H1 (cell line): ENCODE measurements at regions not wholly inside any gene's neighbourhood (a gene's known extent, or its start where the extent isn't known, plus 50 kb on each side); places are given as distances from the start of the nearest gene placed in this dataset.

Experiments
- CTCF ChIA-PET: fragments of 300-600 bp; sonication (Branson Sonifier 250); formaldehyde crosslinking; loops from one replicate; lab custom pipeline; 2021; ENCODE audit not compliant: partially characterized antibody; lab: Charles Lee
- POLR2A ChIA-PET: fragments of 300-600 bp; sonication (Branson Sonifier 250); formaldehyde crosslinking; loops from one replicate; lab custom pipeline; 2021; ENCODE audit warnings: inconsistent platforms; ENCODE audit not compliant: partially characterized antibody; lab: Charles Lee
- DNase-seq, 2 experiments: peaks; one replicate each; pipeline versions ENCODE4 v3.0.0 to v3.0.0-alpha.2; 2010 to 2022; ENCODE audit warnings: low spot score in 2 of 2, low read depth in 1 of 2, mixed read lengths in 1 of 2
- FAIRE-seq: peaks from 2 replicates; lab custom pipeline; 2011; peaks lifted over from hg19 to GRCh38; lab: Jason Lieb, UNC
- H2AFZ ChIP-seq: 2 replicates; pipeline ENCODE4 v1.8.1; 2012; ENCODE audit warnings: low read length, inconsistent platforms
- H2AK5ac ChIP-seq: 2 replicates; pipeline ENCODE4 v1.6.1; 2013; ENCODE audit warnings: low read depth, low read length
- H2BK120ac ChIP-seq: replicated peaks from 2 replicates; pipeline ENCODE3; 2013; ENCODE audit warnings: low read depth, low read length, inconsistent platforms
- H2BK12ac ChIP-seq: 2 replicates; pipeline ENCODE4 v1.6.1; 2013; ENCODE audit warnings: low read depth, low read length
- H2BK15ac ChIP-seq: 2 replicates; pipeline ENCODE4 v1.6.1; 2013; ENCODE audit warnings: low read length
- H2BK20ac ChIP-seq: 2 replicates; pipeline ENCODE4 v1.6.1; 2013; ENCODE audit warnings: low read length
- H2BK5ac ChIP-seq: 2 replicates; pipeline ENCODE4 v1.6.1; 2013; ENCODE audit warnings: low read depth, low read length
- H3K14ac ChIP-seq: 2 replicates; pipeline ENCODE4 v1.6.1; 2013; ENCODE audit warnings: inconsistent platforms; ENCODE audit not compliant: insufficient read length
- H3K18ac ChIP-seq: 2 replicates; pipeline ENCODE4 v1.6.1; 2013; ENCODE audit warnings: low read length; ENCODE audit errors: extremely low read depth
- H3K23ac ChIP-seq: 2 replicates; pipeline ENCODE4 v1.6.1; 2013; ENCODE audit warnings: inconsistent platforms; ENCODE audit not compliant: insufficient read length
- H3K23me2 ChIP-seq: 2 replicates; pipeline ENCODE4 v1.6.1; 2013; ENCODE audit warnings: low read depth, low read length
- H3K27ac ChIP-seq: 2 replicates; pipeline ENCODE4 v1.6.1; 2011; ENCODE audit warnings: low read depth, low read length, inconsistent platforms
- H3K27me3 ChIP-seq, 4 experiments: replicated peaks in 1 of 4; 1 replicate in 1 of 4; 2 replicates in 3 of 4; pipeline versions ENCODE4 v1.6.1 to v1.8.1; 2011 to 2013; ENCODE audit warnings: low read length in 3 of 4, mild to moderate bottlenecking in 3 of 4, inconsistent platforms in 2 of 4, mixed read lengths in 2 of 4, moderate library complexity in 1 of 4; ENCODE audit not compliant: control insufficient read depth in 3 of 4, insufficient read depth in 3 of 4; ENCODE audit errors: extremely low read depth in 1 of 4
- H3K36me3 ChIP-seq, 4 experiments: 2 replicates each; pipeline versions ENCODE4 v1.6.1 to v1.8.1; 2011 to 2013; ENCODE audit warnings: mild to moderate bottlenecking in 4 of 4, low read length in 3 of 4, moderate library complexity in 2 of 4, control low read depth in 1 of 4, inconsistent platforms in 1 of 4; ENCODE audit not compliant: insufficient read depth in 4 of 4, control insufficient read depth in 2 of 4
- H3K4ac ChIP-seq: replicated peaks from 2 replicates; pipeline ENCODE3; 2013; ENCODE audit warnings: low read length, low read depth, mixed read lengths, inconsistent platforms; ENCODE audit not compliant: insufficient read length
- H3K4me1 ChIP-seq, 4 experiments: replicated peaks in 1 of 4; 1 replicate in 1 of 4; 2 replicates in 3 of 4; pipeline versions ENCODE4 v1.6.1 to v1.8.1; 2011 to 2013; ENCODE audit warnings: low read length in 3 of 4, inconsistent platforms in 2 of 4, mixed read lengths in 1 of 4; ENCODE audit not compliant: insufficient read depth in 4 of 4, control insufficient read depth in 3 of 4
- H3K4me2 ChIP-seq, 2 experiments: 2 replicates each; pipeline versions ENCODE4 v1.6.1 to v1.8.1; 2011 to 2013; ENCODE audit warnings: low read depth in 2 of 2, low read length in 2 of 2, control low read depth in 1 of 2, inconsistent platforms in 1 of 2, mild to moderate bottlenecking in 1 of 2; ENCODE audit not compliant: insufficient read depth in 1 of 2
- H3K4me3 ChIP-seq, 4 experiments: fragments of 200-600, 300-600 bp in 1 of 4; sonication (generic), shearing (Covaris generic), sonication (Bioruptor Twin) in 1 of 4; 2 replicates each; pipeline versions ENCODE4 v1.5.1 to v1.8.1; 2011 to 2016; ENCODE audit warnings: low read length in 4 of 4, low read depth in 3 of 4, control low read depth in 2 of 4, inconsistent platforms in 2 of 4, mild to moderate bottlenecking in 2 of 4, mixed read lengths in 1 of 4, moderate library complexity in 1 of 4; ENCODE audit not compliant: insufficient read depth in 2 of 4; ENCODE audit errors: extremely low read depth in 1 of 4
- H3K56ac ChIP-seq: replicated peaks from 2 replicates; pipeline ENCODE3; 2013; ENCODE audit warnings: low read depth, mild to moderate bottlenecking, mixed read lengths, low read length, inconsistent platforms; ENCODE audit not compliant: insufficient read length
- H3K79me1 ChIP-seq: 2 replicates; pipeline ENCODE4 v1.6.1; 2013; ENCODE audit warnings: low read depth, low read length, control low read depth
- H3K79me2 ChIP-seq, 2 experiments: 2 replicates each; pipeline versions ENCODE4 v1.6.1 to v1.8.1; 2012 to 2013; ENCODE audit warnings: low read length in 2 of 2, mild to moderate bottlenecking in 2 of 2, inconsistent platforms in 1 of 2; ENCODE audit not compliant: insufficient read depth in 2 of 2, control insufficient read depth in 1 of 2
- H3K9ac ChIP-seq, 4 experiments: replicated peaks in 1 of 4; 1 replicate in 1 of 4; 2 replicates in 3 of 4; pipeline versions ENCODE4 v1.6.1 to v1.8.1; 2011 to 2013; ENCODE audit warnings: low read depth in 3 of 4, low read length in 3 of 4, control low read depth in 2 of 4, mild to moderate bottlenecking in 2 of 4, moderate library complexity in 2 of 4, inconsistent platforms in 1 of 4; ENCODE audit errors: extremely low read depth in 1 of 4
- H3K9me3 ChIP-seq, 2 experiments: 2 replicates each; pipeline versions ENCODE4 v1.6.1 to v1.8.1; 2012 to 2013; ENCODE audit warnings: mild to moderate bottlenecking in 2 of 2, moderate library complexity in 2 of 2, control low read depth in 1 of 2, inconsistent platforms in 1 of 2, low read depth in 1 of 2, low read length in 1 of 2, mixed read lengths in 1 of 2; ENCODE audit not compliant: insufficient read depth in 2 of 2
- H4K20me1 ChIP-seq, 2 experiments: replicated peaks in 1 of 2; 2 replicates each; pipeline versions ENCODE3 to v1.8.1; 2011 to 2013; ENCODE audit warnings: inconsistent platforms in 2 of 2, low read length in 2 of 2, mild to moderate bottlenecking in 1 of 2; ENCODE audit not compliant: insufficient read depth in 2 of 2, control insufficient read depth in 1 of 2
- H4K5ac ChIP-seq: 2 replicates; pipeline ENCODE4 v1.6.1; 2013; ENCODE audit warnings: low read length, low read depth, mixed read lengths, inconsistent platforms; ENCODE audit not compliant: insufficient read length
- H4K8ac ChIP-seq: 2 replicates; pipeline ENCODE4 v1.8.0; 2013; ENCODE audit warnings: mild to moderate bottlenecking, moderate library complexity, low read length, inconsistent platforms; ENCODE audit not compliant: insufficient read depth; ENCODE audit errors: extremely low read depth
- H4K91ac ChIP-seq: replicated peaks from 2 replicates; pipeline ENCODE3; 2013; ENCODE audit warnings: low read length, mixed read lengths, inconsistent platforms; ENCODE audit not compliant: insufficient read length
- CEBPB ChIP-seq: IDR thresholded peaks from 2 replicates; pipeline ENCODE4 v1.6.1; 2012; ENCODE audit warnings: low read depth, low read length
- FOSL1 ChIP-seq: IDR thresholded peaks from 2 replicates; pipeline ENCODE4 v1.6.1; 2011; ENCODE audit warnings: mild to moderate bottlenecking, low read depth, low read length, moderate library complexity; ENCODE audit not compliant: insufficient read depth
- HDAC6 ChIP-seq: IDR thresholded peaks from one replicate; pipeline ENCODE4 v1.7.1; 2012; ENCODE audit warnings: low read depth, mild to moderate bottlenecking, inconsistent platforms, low read length, moderate library complexity
- MAFK ChIP-seq: IDR thresholded peaks from 2 replicates; pipeline ENCODE4 v1.6.1; 2012; ENCODE audit warnings: low read depth, mild to moderate bottlenecking, improper control_type of control experiment, low read length
- NANOG ChIP-seq: IDR thresholded peaks from 2 replicates; pipeline ENCODE4 v1.6.1; 2011; ENCODE audit warnings: low read length, low read depth, mild to moderate bottlenecking, inconsistent platforms; ENCODE audit not compliant: insufficient read depth, poor library complexity, severe bottlenecking
- PHF8 ChIP-seq: fragments of 200-600 bp; sonication (generic); conservative IDR thresholded peaks from 2 replicates; pipeline ENCODE4 v1.7.1; 2012; ENCODE audit warnings: low read depth, mild to moderate bottlenecking, inconsistent platforms, low read length, moderate library complexity
- POLR2A ChIP-seq, 2 experiments: IDR thresholded peaks; 1 replicate in 1 of 2; 2 replicates in 1 of 2; pipeline ENCODE4 v1.6.1; 2011; ENCODE audit warnings: low read depth in 2 of 2, low read length in 2 of 2, mild to moderate bottlenecking in 2 of 2; ENCODE audit errors: control extremely low read depth in 1 of 2
- RAD21 ChIP-seq, 2 experiments: IDR thresholded peaks in 1 of 2; conservative IDR thresholded peaks in 1 of 2; 2 replicates each; pipeline ENCODE4 v1.6.1; 2011; ENCODE audit warnings: low read depth in 2 of 2, low read length in 2 of 2, improper control_type of control experiment in 1 of 2, inconsistent platforms in 1 of 2, mild to moderate bottlenecking in 1 of 2, moderate library complexity in 1 of 2
- SAP30 ChIP-seq: fragments of 300-600 bp; sonication (generic); IDR thresholded peaks from 2 replicates; pipeline ENCODE4 v1.7.1; 2012; ENCODE audit warnings: low read length, moderate library complexity, mild to moderate bottlenecking, inconsistent platforms; ENCODE audit not compliant: insufficient read depth, insufficient replicate concordance
- TAF1 ChIP-seq: IDR thresholded peaks from 2 replicates; pipeline ENCODE4 v1.6.1; 2011; ENCODE audit warnings: mild to moderate bottlenecking, low read depth, low read length
- TBP ChIP-seq: IDR thresholded peaks from 2 replicates; pipeline ENCODE4 v1.6.1; 2011; ENCODE audit warnings: low read depth, low read length, improper control_type of control experiment
- YY1 ChIP-seq: IDR thresholded peaks from 2 replicates; pipeline ENCODE4 v1.6.1; 2011; ENCODE audit warnings: low read depth, mild to moderate bottlenecking, low read length
- WGBS, 2 experiments: shearing (Covaris generic) in 1 of 2; methylation state at CpG; one replicate each; pipeline versions ENCODE4 v1.1.6 to v1.1.7; 2013 to 2015; ENCODE audit warnings: low lambda C conversion rate in 2 of 2, mixed read lengths in 2 of 2, inconsistent platforms in 1 of 2, low coverage in 1 of 2, missing lambda C conversion rate in 1 of 2; ENCODE audit not compliant: insufficient replicate concordance in 2 of 2, insufficient coverage in 1 of 2, insufficient read length in 1 of 2; ENCODE audit errors: extremely low coverage in 1 of 2, missing lambda C conversion rate in 1 of 2; 5-methylcytosine and 5-hydroxymethylcytosine counted together
- TF ChIP-seq, protein P1 (sequence below): IDR thresholded peaks from 2 replicates; pipeline ENCODE4 v1.6.1; 2011; ENCODE audit warnings: low read length, improper control_type of control experiment

DNA sequence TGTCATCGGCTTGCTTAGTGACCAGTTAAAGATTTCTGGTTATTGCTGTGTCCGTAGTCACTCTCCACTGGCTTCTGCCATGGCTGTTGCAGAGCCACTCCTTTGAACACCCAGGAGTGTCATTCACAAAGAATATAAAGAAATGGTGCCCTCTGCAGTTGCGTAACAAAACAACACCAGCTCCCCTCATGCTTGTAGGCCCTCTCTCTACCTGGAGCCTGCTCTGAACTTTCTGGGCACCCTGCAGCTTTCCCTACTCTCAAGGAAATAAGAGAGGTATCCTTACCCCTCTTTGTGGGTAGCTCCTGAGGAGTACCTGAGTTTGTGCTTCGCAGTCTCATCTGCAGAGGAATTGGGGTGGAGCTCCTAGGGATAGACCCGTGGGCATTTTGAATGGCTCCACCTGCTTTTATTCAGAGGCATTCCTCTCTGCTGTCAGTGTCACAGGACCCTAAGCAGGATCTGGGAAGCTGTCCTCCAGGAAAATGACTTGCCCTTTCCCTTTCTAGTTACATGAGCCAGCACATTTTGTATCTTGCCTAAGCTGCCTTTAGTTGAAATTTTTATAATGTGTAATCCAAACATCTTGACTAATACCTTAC is 97.2 kb upstream of the TMEM260 start:
- Histone ChIP-seq H4K8ac (no peak overlapping the region), H3K23me2 (no peaks in the 10 kb centered on the region), H2BK5ac (no peak overlapping the region), H3K79me2 (no peaks in the 10 kb centered on the region), H2BK12ac (no peak overlapping the region), H3K23ac (no peak overlapping the region), H4K20me1 (no peaks in the 10 kb centered on the region), H3K27me3 (no peaks in the 10 kb centered on the region), H3K56ac (no peak overlapping the region), H2BK20ac (no peak overlapping the region), H2AFZ (peak overlapping the region; percentile 45), H3K18ac (no peak overlapping the region), H3K4me1 (no peaks in the 10 kb centered on the region), H3K27ac (no peak overlapping the region), H2AK5ac (no peak overlapping the region), H3K9me3 (no peaks in the 10 kb centered on the region), H3K79me1 (no peaks in the 10 kb centered on the region), H2BK120ac (no peak overlapping the region), H3K14ac (no peak overlapping the region), H3K4ac (no peak overlapping the region), H3K9ac (no peak overlapping the region), H3K4me3 (no peak overlapping the region), H2BK15ac (no peak overlapping the region), H3K36me3 (no peaks in the 10 kb centered on the region), H4K5ac (no peak overlapping the region), H3K4me2 (no peak overlapping the region), H4K91ac (no peak overlapping the region)
- CTCF ChIA-PET = interaction anchor here (0.7 to 3.0 kb wide), 23 partner anchors 8 to 1242 kb away, joined by 3 to 21 read pairs (median 3); no protein-coding TSS in a partner anchor
- POLR2A ChIA-PET = no interaction called here
- DNase-seq = peak; percentile 15 to 64
- 46% methylated on average over 5 of the region's 5 CpGs; no CpG with 5 or more reads in 1 of the 2 experiments for WGBS, 2 experiments
- FAIRE-seq = peak; percentile 84
- TF ChIP-seq FOSL1 = no peak
- no peak for TF ChIP-seq SAP30
- peak; percentile 85 for TF ChIP-seq CEBPB
- no peak for TF ChIP-seq HDAC6
- no peak for TF ChIP-seq NANOG
- TF ChIP-seq YY1 = 0 out of 2 replicates have a peak, but pooled peaks have one; percentile 25
- no peak for TF ChIP-seq TBP
- no peak for TF ChIP-seq POLR2A (IDR thresholded peaks at IDR 0.05; ENCODE audit: control extremely low read depth in 1 of 2, low read depth in 2 of 2, low read length in 2 of 2)
- TF ChIP-seq MAFK = no peak
- no peak for TF ChIP-seq PHF8
- TF ChIP-seq RAD21 (IDR thresholded peaks at IDR 0.05 in 1 of 2, conservative IDR thresholded peaks at IDR 0.05 in 1 of 2; ENCODE audit: low read depth in 2 of 2, low read length in 2 of 2) = peak; percentile 76 to 77
- TF ChIP-seq, protein P1, sequence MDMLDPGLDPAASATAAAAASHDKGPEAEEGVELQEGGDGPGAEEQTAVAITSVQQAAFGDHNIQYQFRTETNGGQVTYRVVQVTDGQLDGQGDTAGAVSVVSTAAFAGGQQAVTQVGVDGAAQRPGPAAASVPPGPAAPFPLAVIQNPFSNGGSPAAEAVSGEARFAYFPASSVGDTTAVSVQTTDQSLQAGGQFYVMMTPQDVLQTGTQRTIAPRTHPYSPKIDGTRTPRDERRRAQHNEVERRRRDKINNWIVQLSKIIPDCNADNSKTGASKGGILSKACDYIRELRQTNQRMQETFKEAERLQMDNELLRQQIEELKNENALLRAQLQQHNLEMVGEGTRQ = no peak
- TF ChIP-seq TAF1 = no peak
